Liver (tissue), 3 donors: ENCODE measurements at regions not wholly inside any gene's neighbourhood (a gene's known extent, or its start where the extent isn't known, plus 50 kb on each side); places are given as distances from the start of the nearest gene placed in this dataset.

ENCODE experiments used
- JUND ChIP-seq, 2 donors: IDR thresholded peaks; 2 replicates each; pipeline ENCODE4 v1.6.1; 2016; ENCODE audit warnings: antibody characterized with exemption in 2 of 2
- RAD21 ChIP-seq, 2 donors: IDR thresholded peaks; 2 replicates each; pipeline ENCODE4 v1.6.1; 2016; ENCODE audit warnings: antibody characterized with exemption in 2 of 2, mild to moderate bottlenecking in 2 of 2
- YY1 ChIP-seq: IDR thresholded peaks from 2 replicates; pipeline ENCODE4 v1.6.1; 2016; ENCODE audit warnings: antibody characterized with exemption, mild to moderate bottlenecking
- TF ChIP-seq, protein P1 (sequence below): IDR thresholded peaks from 2 replicates; pipeline ENCODE4 v1.6.1; 2016; ENCODE audit warnings: antibody characterized with exemption, mild to moderate bottlenecking
- TF ChIP-seq, protein P2 (sequence below): fragments of 150-350 bp; IDR thresholded peaks from 2 replicates; pipeline ENCODE4 v1.5.1; 2017; ENCODE audit warnings: improper control_type of control experiment, low read depth, low read length; ENCODE audit not compliant: missing input control
- TF ChIP-seq, protein P3 (sequence below): IDR thresholded peaks from 2 replicates; pipeline ENCODE4 v1.6.1; 2016; ENCODE audit warnings: antibody characterized with exemption
- TF ChIP-seq, protein P4 (sequence below): IDR thresholded peaks from 2 replicates; pipeline ENCODE4 v1.6.1; 2016; ENCODE audit warnings: antibody characterized with exemption
- donor health status: healthy.
- donor health status: healthy.

DNA sequence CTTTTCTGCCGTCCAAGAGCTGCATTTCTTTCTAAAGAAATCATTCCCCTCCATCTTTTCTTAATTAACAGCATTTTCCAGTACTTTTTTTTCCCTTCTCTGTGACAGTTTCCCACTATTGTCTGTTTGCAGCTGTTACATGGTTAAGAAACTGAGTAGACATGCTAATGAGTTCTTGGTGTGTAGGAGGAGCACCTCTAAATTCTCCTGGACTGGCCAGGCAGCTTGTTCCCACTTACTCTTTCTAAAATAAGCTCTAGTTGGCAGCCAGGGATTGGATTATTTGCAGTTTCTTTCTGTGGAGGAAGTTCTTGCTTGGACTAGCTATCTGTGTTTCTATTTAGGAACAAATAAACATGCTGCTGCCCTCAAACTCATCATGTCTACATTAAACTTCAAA, 235.1 kb upstream of the GAP43 start:
- TF ChIP-seq, protein P1, sequence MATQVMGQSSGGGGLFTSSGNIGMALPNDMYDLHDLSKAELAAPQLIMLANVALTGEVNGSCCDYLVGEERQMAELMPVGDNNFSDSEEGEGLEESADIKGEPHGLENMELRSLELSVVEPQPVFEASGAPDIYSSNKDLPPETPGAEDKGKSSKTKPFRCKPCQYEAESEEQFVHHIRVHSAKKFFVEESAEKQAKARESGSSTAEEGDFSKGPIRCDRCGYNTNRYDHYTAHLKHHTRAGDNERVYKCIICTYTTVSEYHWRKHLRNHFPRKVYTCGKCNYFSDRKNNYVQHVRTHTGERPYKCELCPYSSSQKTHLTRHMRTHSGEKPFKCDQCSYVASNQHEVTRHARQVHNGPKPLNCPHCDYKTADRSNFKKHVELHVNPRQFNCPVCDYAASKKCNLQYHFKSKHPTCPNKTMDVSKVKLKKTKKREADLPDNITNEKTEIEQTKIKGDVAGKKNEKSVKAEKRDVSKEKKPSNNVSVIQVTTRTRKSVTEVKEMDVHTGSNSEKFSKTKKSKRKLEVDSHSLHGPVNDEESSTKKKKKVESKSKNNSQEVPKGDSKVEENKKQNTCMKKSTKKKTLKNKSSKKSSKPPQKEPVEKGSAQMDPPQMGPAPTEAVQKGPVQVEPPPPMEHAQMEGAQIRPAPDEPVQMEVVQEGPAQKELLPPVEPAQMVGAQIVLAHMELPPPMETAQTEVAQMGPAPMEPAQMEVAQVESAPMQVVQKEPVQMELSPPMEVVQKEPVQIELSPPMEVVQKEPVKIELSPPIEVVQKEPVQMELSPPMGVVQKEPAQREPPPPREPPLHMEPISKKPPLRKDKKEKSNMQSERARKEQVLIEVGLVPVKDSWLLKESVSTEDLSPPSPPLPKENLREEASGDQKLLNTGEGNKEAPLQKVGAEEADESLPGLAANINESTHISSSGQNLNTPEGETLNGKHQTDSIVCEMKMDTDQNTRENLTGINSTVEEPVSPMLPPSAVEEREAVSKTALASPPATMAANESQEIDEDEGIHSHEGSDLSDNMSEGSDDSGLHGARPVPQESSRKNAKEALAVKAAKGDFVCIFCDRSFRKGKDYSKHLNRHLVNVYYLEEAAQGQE, result no peak
- TF ChIP-seq RAD21 (IDR thresholded peaks at IDR 0.05) (no peak), YY1 (no peak), JUND (IDR thresholded peaks at IDR 0.05) (no peak)
- TF ChIP-seq, protein P2, sequence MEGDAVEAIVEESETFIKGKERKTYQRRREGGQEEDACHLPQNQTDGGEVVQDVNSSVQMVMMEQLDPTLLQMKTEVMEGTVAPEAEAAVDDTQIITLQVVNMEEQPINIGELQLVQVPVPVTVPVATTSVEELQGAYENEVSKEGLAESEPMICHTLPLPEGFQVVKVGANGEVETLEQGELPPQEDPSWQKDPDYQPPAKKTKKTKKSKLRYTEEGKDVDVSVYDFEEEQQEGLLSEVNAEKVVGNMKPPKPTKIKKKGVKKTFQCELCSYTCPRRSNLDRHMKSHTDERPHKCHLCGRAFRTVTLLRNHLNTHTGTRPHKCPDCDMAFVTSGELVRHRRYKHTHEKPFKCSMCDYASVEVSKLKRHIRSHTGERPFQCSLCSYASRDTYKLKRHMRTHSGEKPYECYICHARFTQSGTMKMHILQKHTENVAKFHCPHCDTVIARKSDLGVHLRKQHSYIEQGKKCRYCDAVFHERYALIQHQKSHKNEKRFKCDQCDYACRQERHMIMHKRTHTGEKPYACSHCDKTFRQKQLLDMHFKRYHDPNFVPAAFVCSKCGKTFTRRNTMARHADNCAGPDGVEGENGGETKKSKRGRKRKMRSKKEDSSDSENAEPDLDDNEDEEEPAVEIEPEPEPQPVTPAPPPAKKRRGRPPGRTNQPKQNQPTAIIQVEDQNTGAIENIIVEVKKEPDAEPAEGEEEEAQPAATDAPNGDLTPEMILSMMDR, result no peak
- TF ChIP-seq, protein P3, sequence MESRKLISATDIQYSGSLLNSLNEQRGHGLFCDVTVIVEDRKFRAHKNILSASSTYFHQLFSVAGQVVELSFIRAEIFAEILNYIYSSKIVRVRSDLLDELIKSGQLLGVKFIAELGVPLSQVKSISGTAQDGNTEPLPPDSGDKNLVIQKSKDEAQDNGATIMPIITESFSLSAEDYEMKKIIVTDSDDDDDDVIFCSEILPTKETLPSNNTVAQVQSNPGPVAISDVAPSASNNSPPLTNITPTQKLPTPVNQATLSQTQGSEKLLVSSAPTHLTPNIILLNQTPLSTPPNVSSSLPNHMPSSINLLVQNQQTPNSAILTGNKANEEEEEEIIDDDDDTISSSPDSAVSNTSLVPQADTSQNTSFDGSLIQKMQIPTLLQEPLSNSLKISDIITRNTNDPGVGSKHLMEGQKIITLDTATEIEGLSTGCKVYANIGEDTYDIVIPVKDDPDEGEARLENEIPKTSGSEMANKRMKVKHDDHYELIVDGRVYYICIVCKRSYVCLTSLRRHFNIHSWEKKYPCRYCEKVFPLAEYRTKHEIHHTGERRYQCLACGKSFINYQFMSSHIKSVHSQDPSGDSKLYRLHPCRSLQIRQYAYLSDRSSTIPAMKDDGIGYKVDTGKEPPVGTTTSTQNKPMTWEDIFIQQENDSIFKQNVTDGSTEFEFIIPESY, result no peak
- TF ChIP-seq, protein P4, sequence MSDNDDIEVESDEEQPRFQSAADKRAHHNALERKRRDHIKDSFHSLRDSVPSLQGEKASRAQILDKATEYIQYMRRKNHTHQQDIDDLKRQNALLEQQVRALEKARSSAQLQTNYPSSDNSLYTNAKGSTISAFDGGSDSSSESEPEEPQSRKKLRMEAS, result no peak
